GM12878 (cell line): ENCODE measurements at regions not wholly inside any gene's neighbourhood (a gene's known extent, or its start where the extent isn't known, plus 50 kb on each side); places are given as distances from the start of the nearest gene placed in this dataset.

Source experiments
- ATAC-seq: fragments of 200-7000 bp; cut with Tn5 transposase; 3 replicates; pipeline ENCODE4 v1.9.1; 2020; ENCODE audit warnings: mild to moderate bottlenecking, moderate library complexity
- BruUV-seq: library from RNA; stranded (reverse); fragments of 400-500 nt; replicated peaks from 2 replicates; lab custom pipeline; 2021; lab: Mats Ljungman, UMichigan
- CTCF ChIA-PET: fragments of 300-600 bp; sonication (Branson Sonifier 250); formaldehyde crosslinking; extraction: SDS; loops from one replicate; lab custom pipeline; 2021; ENCODE audit warnings: inconsistent platforms; lab: Yijun Ruan, JAX
- POLR2A ChIA-PET: fragments of 350-600 bp; formaldehyde crosslinking; extraction: SDS; loops from one replicate; lab custom pipeline; 2021; ENCODE audit warnings: inconsistent platforms; lab: Charles Lee
- RAD21 ChIA-PET: fragments of 300-600 bp; sonication (Branson Sonifier 250); formaldehyde crosslinking; loops from one replicate; lab custom pipeline; 2023; ENCODE audit warnings: antibody characterized with exemption; ENCODE audit not compliant: unreplicated experiment; lab: Charles Lee
- SMC1A ChIA-PET: fragments of 300-600 bp; sonication (Branson Sonifier 250); formaldehyde crosslinking; loops from one replicate; lab custom pipeline; 2023; ENCODE audit not compliant: unreplicated experiment, uncharacterized antibody; lab: Charles Lee
- DNase-seq: peaks from one replicate; pipeline ENCODE4 v3.0.0-alpha.2; 2011; ENCODE audit warnings: low read depth, low spot score
- FAIRE-seq: peaks from 3 replicates; lab custom pipeline; 2011; peaks lifted over from hg19 to GRCh38; lab: Jason Lieb, UNC
- H2AFZ ChIP-seq: 2 replicates; pipeline ENCODE4 v1.6.0; 2011; ENCODE audit warnings: low read depth, low read length, control low read depth; ENCODE audit not compliant: control insufficient read depth
- H3K27ac ChIP-seq: 2 replicates; pipeline ENCODE4 v1.5.1; 2011; ENCODE audit warnings: control low read depth; ENCODE audit not compliant: control insufficient read depth, insufficient read depth
- H3K27me3 ChIP-seq, 2 experiments: replicated peaks in 1 of 2; 2 replicates each; pipeline versions ENCODE4 v1.6.0 to v1.6.1; 2011; ENCODE audit warnings: low read length in 1 of 2; ENCODE audit not compliant: control insufficient read depth in 2 of 2, insufficient read depth in 2 of 2
- H3K36me3 ChIP-seq, 2 experiments: 2 replicates each; pipeline ENCODE4 v1.5.1; 2011; ENCODE audit warnings: low read length in 1 of 2; ENCODE audit not compliant: control insufficient read depth in 2 of 2, insufficient read depth in 2 of 2
- H3K4me1 ChIP-seq: 2 replicates; pipeline ENCODE4 v1.6.1; 2011; ENCODE audit warnings: mild to moderate bottlenecking, low read length, moderate library complexity, mixed read lengths; ENCODE audit not compliant: control insufficient read depth, insufficient read depth
- H3K4me2 ChIP-seq: 2 replicates; pipeline ENCODE4 v1.6.0; 2011; ENCODE audit warnings: control low read depth; ENCODE audit not compliant: control insufficient read depth, insufficient read depth
- H3K4me3 ChIP-seq: fragments of 200-600 bp; sonication (generic); 2 replicates; pipeline ENCODE4 v1.5.1; 2016
- H3K79me2 ChIP-seq: 2 replicates; pipeline ENCODE4 v1.6.0; 2011; ENCODE audit warnings: low read length; ENCODE audit not compliant: control insufficient read depth, insufficient read depth
- H3K9ac ChIP-seq: 2 replicates; pipeline ENCODE4 v1.8.0; 2011; ENCODE audit warnings: low read length, control low read depth, mixed read lengths; ENCODE audit not compliant: control insufficient read depth, insufficient read depth
- H3K9me3 ChIP-seq: replicated peaks from 3 replicates; pipeline ENCODE4 v1.5.1; 2011; ENCODE audit warnings: mild to moderate bottlenecking, low read length; ENCODE audit not compliant: control insufficient read depth, insufficient read depth
- H4K20me1 ChIP-seq: 2 replicates; pipeline ENCODE4 v1.6.0; 2011; ENCODE audit not compliant: control insufficient read depth, insufficient read depth
- BACH1 ChIP-seq: fragments of 450-650 bp; IDR thresholded peaks from 2 replicates; pipeline ENCODE4 v1.6.1; 2017; ENCODE audit warnings: mild to moderate bottlenecking, borderline replicate concordance
- CEBPB ChIP-seq, 2 experiments: fragments of 150-350 bp in 1 of 2; IDR thresholded peaks; 2 replicates each; pipeline ENCODE4 v1.6.1; 2012 to 2014; ENCODE audit warnings: low read depth in 2 of 2, low read length in 2 of 2, borderline replicate concordance in 1 of 2, inconsistent platforms in 1 of 2
- E4F1 ChIP-seq: fragments of 450-650 bp; IDR thresholded peaks from 2 replicates; pipeline ENCODE4 v1.6.1; 2018; ENCODE audit warnings: borderline replicate concordance, mild to moderate bottlenecking; ENCODE audit not compliant: partially characterized antibody
- GABPA ChIP-seq: IDR thresholded peaks from 2 replicates; pipeline ENCODE4 v1.6.1; 2014; ENCODE audit warnings: antibody characterized with exemption, low read depth, mild to moderate bottlenecking, inconsistent platforms
- GATAD2B ChIP-seq: fragments of 450-650 bp; conservative IDR thresholded peaks from 2 replicates; pipeline ENCODE4 v1.6.1; 2017; ENCODE audit warnings: low read depth, mild to moderate bottlenecking, moderate library complexity
- NFYB ChIP-seq: IDR thresholded peaks from 2 replicates; pipeline ENCODE4 v1.6.1; 2011; ENCODE audit warnings: low read depth, mild to moderate bottlenecking, low read length, improper control_type of control experiment, moderate library complexity; ENCODE audit not compliant: insufficient read depth
- POLR2AphosphoS5 ChIP-seq: IDR thresholded peaks from 2 replicates; pipeline ENCODE4 v1.6.1; 2011; ENCODE audit warnings: mild to moderate bottlenecking, low read length, inconsistent platforms
- RAD51 ChIP-seq: fragments of 450-650 bp; IDR thresholded peaks from 2 replicates; pipeline ENCODE4 v1.6.1; 2016; ENCODE audit warnings: moderate library complexity, mild to moderate bottlenecking, inconsistent platforms
- SMARCA5 ChIP-seq: fragments of 450-650 bp; IDR thresholded peaks from 2 replicates; pipeline ENCODE4 v1.6.1; 2017; ENCODE audit warnings: mild to moderate bottlenecking
- TARDBP ChIP-seq: IDR thresholded peaks from 2 replicates; pipeline ENCODE4 v1.6.1; 2016; ENCODE audit warnings: borderline replicate concordance
- WGBS: methylation state at CpG from one replicate; pipeline ENCODE4 v1.1.6; 2016; ENCODE audit warnings: low lambda C conversion rate; ENCODE audit not compliant: insufficient replicate concordance, insufficient coverage; ENCODE audit errors: missing lambda C conversion rate; 5-methylcytosine and 5-hydroxymethylcytosine counted together
- in situ Hi-C: fragments of 300-500 bp; cut with MboI; formaldehyde crosslinking; loops from 9 replicates; pipeline ENCODE4 v1.14.3; 2018; ENCODE audit warnings: mixed read lengths
- intact Hi-C: fragments of 100-400 bp; cut with micrococcal nuclease; formaldehyde crosslinking; loops from one replicate; pipeline ENCODE4 v1.14.2; 2022; ENCODE audit not compliant: unreplicated experiment
- TF ChIP-seq, protein P1 (sequence below): IDR thresholded peaks from 2 replicates; pipeline ENCODE4 v1.6.1; 2012; ENCODE audit warnings: low read depth, low read length, improper control_type of control experiment

GRCh38 chr2:147135376-147135775 lies 709.5 kb upstream of the ACVR2A start (continued):
- TF ChIP-seq, protein P1, sequence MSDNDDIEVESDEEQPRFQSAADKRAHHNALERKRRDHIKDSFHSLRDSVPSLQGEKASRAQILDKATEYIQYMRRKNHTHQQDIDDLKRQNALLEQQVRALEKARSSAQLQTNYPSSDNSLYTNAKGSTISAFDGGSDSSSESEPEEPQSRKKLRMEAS = no peak
- TF ChIP-seq CEBPB (IDR thresholded peaks at IDR 0.05; ENCODE audit: borderline replicate concordance in 1 of 2, low read depth in 2 of 2, low read length in 2 of 2) = no peak
- TF ChIP-seq, all 136 proteins: peak for 0

GRCh38 chr2:147133286-147133908 lies 711.4 kb upstream of the ACVR2A start:
- SMC1A ChIA-PET = interaction anchor here (0.6 to 1.7 kb wide), 6 partner anchors 13 to 571 kb away, joined by 3 to 4 read pairs (median 3); no protein-coding TSS in a partner anchor
- Histone ChIP-seq H2AFZ (no peak overlapping the region), H3K79me2 (no peaks in the 10 kb centered on the region), H3K4me1 (no peaks in the 10 kb centered on the region), H4K20me1 (no peaks in the 10 kb centered on the region), H3K36me3 (no peaks in the 10 kb centered on the region), H3K9me3 (no peaks in the 10 kb centered on the region; the same call in 2 of the 3 replicates), H3K27ac (no peak overlapping the region), H3K27me3 (no peaks in the 10 kb centered on the region), H3K4me2 (no peak overlapping the region), H3K9ac (no peak overlapping the region), H3K4me3 (no peak overlapping the region)
- FAIRE-seq (no peak), ATAC-seq (no peak), DNase-seq (no peak)
- in situ Hi-C loops = no loop called here
- no TSS peak for BruUV-seq
- RAD21 ChIA-PET = interaction anchor here (1.2 kb wide), 1 partner anchor 199 kb away, joined by 3 read pairs; no protein-coding TSS in a partner anchor
- POLR2A ChIA-PET = no interaction called here
- CTCF ChIA-PET = no interaction called here
- intact Hi-C loops = no loop called here
- WGBS = 93% methylated on average over 4 of the region's 4 CpGs
- no peak for TF ChIP-seq TARDBP
- TF ChIP-seq NFYB = no peak
- no peak for TF ChIP-seq E4F1
- TF ChIP-seq GATAD2B = no peak
- TF ChIP-seq GABPA = no peak
- TF ChIP-seq, protein P1 = no peak
- TF ChIP-seq POLR2AphosphoS5 = no peak
- TF ChIP-seq RAD51 = no peak
- TF ChIP-seq BACH1 = no peak
- no peak for TF ChIP-seq SMARCA5
